GM18951 (cell line): ENCODE measurements at regions not wholly inside any gene's neighbourhood (a gene's known extent, or its start where the extent isn't known, plus 50 kb on each side); places are given as distances from the start of the nearest gene placed in this dataset.

Experiments used
- POLR2A ChIP-seq: IDR thresholded peaks from 4 replicates; pipeline ENCODE4 v1.6.1; 2011; ENCODE audit warnings: mild to moderate bottlenecking; ENCODE audit not compliant: insufficient read length, insufficient read depth; ENCODE audit errors: extremely low read depth
- in situ Hi-C: fragments of 300-500 bp; cut with MboI; formaldehyde crosslinking; loops from one replicate; pipeline ENCODE4 v1.12.0; 2022; ENCODE audit warnings: low sequenced_read_pairs, mixed read lengths, inconsistent platforms; ENCODE audit not compliant: unreplicated experiment

DNA sequence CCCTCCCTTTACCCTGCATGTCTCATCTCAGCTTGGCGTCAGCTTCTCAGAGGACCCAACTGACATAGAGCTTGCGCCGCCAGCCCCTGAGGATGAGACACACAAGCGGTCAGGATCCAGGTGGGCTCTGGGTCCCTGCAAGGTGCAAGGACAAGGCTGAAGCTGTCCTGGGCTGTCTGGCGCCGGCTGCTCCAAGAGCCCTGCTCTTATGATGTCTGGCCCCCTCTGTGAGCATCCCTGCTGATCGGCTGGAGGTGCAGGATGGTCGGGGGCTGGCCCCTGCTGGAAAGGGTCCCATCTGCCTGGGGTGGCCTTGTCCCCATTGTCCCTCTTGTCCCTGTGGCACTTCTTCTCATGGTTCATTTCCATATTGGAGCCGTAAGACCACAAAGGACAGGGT lies 479.0 kb downstream of the NPHP4 start:
- no peak for TF ChIP-seq POLR2A

DNA sequence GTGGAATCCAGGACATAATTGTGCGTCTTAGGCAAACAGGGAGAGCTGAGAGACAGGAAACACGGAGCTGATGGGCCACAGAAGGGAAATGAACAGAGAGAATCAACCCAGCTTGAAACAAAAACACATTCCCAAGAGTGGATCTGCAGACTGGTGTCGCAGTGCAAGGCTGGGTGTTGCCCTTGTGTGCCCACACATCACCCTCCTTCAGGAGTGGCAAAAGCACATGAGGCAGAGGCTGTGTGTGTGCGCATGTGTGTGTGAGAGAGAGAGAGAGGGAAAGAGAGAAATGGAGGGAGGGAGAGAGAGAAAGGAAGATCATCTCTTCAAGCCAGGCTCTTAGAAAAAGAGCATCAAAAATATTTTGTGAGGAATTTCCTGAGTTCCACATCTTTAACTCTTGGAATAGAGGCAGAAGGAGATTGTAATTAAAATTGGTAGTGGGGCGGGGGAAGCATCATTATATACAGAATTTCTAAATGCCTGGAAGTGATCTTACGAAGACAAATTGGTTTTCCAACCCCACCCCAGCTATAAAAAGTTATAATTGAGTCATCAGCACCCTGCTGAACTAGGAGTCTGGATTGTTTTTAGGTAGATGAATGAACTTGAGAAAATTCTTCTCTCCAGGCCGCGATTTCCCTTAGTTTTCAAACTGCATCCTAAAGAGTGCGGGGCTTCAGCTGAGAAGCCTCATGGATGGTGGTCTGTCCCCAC lies 480.7 kb downstream of the NPHP4 start:
- TF ChIP-seq POLR2A, result no peak

More for the DNA sequence above, 479.0 kb downstream of the NPHP4 start:
- in situ Hi-C loops, result loop anchor here (10.0 kb wide), 1 partner anchor 402 kb away; no protein-coding TSS in a partner anchor

DNA sequence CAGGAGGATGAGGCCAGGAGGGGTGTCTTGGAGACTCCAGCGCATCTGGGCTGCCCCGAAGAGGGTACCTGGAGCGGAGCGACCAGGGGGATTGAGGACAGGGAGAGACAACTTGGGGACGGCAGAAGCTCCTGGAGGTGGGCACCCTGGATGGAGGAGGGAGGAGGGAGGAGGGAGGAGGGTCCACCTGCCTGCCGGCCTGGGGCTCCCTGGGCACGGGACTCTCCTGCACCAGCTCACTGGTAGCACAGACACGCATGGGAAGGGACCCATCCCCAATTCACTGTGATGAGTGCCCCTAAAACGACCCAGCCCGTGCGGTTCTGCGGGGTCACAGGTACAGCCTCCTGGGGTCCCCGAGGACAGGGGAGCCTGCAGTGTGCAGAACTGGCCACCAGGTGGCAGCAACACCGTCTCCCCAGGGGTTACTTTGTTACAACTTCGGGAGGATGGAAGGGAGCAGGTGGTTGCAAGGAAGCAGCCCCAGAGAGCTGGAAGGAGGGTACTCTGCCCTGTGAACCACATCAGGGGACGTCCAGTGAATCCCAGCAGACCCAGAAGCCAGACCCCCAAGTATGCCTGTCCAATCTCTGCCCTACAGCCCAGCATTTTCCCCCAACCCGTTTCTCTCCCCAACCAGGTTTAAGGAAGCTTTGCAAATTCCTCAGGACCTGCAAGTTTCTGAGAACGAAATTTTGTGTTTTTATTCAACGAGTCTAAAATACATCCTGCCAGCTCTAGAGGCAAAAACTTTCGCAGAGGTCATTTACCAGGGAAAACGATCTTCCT lies 482.4 kb downstream of the NPHP4 start:
- in situ Hi-C loops, result loop anchor here (10.0 kb wide), 1 partner anchor 405 kb away; no protein-coding TSS in a partner anchor
- TF ChIP-seq POLR2A, result no peak

More for the DNA sequence above, 480.7 kb downstream of the NPHP4 start:
- in situ Hi-C loops, result loop anchor here (10.0 kb wide), 1 partner anchor 403 kb away; no protein-coding TSS in a partner anchor

DNA sequence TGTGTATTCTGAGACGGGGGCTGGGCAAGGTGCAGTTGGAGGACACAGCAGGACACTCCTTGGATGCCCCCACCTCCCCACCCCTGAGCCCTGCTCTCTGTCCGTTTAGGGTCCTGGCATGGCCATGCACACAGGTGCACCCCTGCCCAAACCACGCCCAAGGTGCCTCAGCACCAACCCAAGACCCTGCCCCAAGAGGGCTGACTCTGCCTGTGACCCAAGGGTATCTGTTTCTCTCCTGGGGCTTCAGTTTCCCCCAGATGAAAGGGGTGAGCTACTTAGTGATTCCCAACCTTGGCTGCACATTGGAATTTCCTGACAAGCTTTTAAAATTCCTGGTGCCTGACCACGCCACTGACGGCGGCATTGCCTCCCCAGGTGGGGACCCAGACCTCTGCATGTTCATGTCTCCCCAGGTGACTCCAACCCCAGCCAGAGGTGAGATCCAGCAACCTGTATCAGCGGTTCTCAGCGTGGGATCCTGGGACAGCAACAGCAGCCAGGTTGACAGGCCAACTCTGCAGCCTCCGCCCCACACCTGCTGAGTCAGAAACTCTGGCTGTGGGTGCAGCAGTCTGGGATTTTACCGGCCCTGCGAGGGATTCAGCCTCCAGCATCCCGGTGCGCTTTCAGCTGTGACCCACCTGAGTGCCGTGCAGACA lies 483.4 kb downstream of the NPHP4 start:
- no peak for TF ChIP-seq POLR2A
- in situ Hi-C loops, result no loop called here

DNA sequence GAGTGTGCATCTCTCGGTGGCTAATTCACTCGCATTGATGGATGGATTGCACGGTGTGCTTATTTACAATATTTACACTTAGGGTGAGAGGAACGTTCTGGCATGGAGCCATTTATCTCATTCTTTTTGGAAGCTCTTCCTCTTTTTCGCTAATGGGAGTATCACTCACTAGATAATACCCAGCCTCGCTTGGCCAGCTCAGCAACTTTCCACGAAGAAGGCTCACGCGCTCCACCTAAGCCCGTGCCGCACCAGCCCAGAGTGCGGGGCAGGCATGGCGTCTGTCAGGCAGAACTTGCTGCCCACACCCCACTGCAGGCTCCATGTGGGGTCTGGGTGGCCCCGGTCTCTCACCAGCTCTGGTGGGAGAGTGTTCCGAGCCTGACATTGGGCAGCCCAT lies 484.9 kb downstream of the NPHP4 start:
- no peak for TF ChIP-seq POLR2A
- in situ Hi-C loops, result no loop called here

DNA sequence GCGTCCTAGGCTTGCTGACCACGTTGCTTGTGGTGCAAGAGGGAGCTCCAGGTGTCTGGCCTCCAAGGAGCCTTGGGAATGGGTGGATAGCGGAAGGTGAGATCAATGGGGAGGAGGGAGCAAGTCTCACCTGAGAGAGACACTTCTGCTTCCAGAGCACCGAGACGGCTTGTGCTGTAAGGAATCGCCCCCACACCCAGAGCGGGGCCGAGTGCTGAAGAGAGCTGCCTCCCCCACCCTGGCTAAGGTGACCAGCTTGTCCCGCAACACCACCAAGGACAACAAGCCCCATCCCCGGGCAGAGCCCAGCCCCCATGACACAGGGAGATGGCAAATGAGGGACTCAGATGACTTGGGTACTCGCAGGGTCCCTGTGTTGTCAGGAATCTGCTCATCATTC lies 485.6 kb downstream of the NPHP4 start:
- in situ Hi-C loops, result no loop called here
- no peak for TF ChIP-seq POLR2A

DNA sequence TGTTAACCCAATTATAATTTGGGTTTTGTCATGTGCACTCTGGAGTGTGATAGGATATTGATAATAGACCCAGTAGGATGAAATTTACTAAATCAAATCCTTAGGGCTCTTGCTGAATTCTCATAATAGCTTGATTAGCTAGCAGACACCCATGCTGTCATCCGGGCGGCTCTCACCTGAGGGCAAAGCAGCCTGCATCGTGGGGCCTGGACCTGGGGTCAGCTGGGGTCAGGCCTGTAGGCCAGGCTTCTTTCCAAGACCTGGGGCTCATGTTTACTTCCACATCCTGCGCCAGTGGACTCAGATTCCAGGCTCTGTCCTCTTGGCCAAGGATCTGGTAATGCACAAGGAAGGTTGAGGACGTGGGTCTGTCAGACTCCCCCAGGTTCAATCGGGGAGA lies 486.3 kb downstream of the NPHP4 start:
- in situ Hi-C loops, result no loop called here
- no peak for TF ChIP-seq POLR2A

DNA sequence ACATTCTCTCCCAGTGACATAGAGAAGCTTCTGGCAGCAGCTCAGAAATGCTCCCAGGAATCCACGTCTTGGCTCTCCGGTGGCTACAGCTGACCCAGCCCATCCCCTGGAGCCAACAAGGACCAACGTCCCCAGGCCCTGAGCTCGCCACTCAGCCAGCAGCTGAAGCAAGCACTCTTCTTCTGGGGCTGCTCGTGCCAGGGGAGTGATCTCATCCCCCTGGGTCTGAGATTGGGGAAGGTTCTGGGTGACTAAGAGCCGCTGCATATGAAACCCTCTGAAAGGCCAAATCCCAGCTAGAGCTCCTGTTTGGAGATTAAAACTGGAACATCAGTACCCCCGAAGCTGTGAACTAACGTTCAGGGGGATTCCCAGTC lies 487.9 kb downstream of the NPHP4 start:
- TF ChIP-seq POLR2A, result no peak
- in situ Hi-C loops, result no loop called here

DNA sequence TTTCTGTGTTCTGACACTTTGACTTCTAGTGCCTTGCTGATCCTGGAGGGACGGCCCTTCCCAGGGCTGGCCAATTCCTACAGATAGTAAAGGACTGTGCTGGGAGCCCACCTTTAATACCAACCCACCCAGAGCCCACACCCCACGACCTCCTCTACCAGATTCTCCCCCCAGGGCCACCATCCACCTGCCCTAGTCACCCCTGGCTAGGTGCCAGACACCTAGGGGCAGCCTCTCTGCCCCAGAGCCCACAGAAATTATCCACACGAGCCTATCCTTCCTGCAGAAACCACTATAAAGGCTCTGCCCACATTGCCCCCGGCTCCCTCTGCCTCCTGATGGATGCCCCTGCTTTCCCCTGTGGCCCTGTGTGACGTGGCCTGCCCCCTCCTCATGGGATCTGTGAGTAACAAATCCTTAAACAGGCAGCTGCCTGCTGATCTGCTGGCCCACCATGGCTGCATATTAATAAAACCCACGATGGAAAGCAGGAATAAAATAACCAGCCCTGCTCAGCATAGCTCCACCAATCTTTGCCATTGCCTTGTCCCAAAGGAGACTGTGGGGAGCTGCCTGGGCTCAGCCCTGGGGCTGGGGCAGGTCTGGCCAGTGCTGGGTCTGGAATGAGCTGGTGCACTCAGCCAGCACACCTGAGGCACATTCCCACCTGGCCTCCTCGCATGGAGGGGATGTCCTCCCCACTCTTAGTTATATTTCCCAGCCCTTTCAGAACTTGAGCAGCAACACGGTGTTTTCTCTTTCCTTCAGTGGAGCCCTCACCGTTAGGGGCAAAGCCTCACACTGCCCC lies 488.5 kb downstream of the NPHP4 start:
- in situ Hi-C loops, result no loop called here
- no peak for TF ChIP-seq POLR2A

DNA sequence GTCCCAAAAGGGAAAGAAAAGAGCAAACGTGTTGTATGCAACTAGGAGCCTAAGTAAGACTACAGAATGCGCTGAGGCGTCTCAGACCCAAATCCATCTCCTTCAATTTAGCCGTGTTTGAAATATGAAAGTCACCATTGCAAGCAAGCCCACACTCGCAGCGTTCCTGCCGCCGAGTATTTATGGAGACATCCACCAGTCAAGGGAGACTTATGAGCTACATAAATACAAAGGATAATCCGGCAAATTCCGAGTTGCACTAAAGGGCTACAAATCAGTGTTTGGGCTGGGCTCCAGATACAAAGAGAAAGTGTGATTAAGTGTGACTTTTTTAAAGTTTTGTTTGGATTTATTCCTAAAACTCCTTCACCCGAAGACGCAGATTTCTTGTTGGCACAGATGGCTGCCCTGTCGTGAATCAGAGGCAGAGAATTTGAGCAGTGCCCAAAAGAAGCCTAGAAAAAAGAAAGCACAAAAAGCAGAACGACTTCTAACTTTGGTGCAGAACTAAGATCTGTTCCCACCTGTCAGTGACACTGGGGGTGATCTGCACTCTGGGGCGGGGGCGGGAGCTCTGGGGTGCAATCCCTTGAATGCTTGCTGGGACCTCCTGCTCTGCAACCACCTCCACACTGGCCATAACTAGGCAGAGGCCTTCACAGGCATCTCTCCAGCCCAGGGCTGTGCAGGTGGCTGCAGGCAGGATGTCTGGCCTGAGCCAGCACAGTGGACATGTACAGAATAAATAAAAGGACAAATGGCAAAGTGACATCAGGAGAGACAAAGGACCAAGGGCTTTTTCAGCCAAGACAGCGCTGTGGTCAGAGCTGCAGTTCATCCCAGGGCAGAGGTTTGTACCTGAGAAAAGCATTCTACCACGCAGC lies 489.7 kb downstream of the NPHP4 start:
- in situ Hi-C loops, result no loop called here
- no peak for TF ChIP-seq POLR2A

DNA sequence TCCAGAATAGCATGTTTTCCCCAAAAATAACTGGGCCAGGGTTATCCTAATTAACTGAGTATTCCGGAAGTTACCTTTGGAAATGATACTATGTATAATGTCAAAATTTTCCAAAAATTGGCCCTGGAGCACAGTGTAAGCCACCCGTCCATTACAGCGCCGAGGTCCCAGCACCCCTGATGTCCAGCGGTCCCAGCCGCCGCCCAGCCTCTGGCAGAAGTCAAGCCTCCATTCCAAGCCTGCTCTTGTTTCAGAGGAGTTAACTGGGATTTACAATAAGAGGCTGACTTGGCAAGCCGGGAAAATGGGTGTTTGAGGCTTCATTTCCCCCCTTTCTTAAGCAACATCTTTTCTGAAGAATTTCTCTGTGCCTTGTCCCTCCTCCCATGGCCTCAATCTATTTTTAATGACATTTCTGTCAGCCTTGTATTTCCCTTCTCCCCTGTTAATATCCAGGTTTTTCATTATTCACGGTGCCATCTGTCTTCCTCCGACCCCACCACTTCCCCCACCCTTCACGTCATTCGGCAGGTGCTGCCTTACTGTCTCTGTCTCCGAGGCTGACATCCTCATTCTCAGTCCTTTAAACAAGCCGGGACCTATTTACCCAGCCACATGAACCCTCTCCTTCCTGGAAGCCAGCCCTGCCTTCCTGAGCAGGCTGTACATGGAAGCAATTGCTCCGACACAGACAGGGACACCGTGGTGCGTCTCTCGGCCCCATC lies 490.9 kb downstream of the NPHP4 start:
- in situ Hi-C loops, result no loop called here
- TF ChIP-seq POLR2A, result no peak

DNA sequence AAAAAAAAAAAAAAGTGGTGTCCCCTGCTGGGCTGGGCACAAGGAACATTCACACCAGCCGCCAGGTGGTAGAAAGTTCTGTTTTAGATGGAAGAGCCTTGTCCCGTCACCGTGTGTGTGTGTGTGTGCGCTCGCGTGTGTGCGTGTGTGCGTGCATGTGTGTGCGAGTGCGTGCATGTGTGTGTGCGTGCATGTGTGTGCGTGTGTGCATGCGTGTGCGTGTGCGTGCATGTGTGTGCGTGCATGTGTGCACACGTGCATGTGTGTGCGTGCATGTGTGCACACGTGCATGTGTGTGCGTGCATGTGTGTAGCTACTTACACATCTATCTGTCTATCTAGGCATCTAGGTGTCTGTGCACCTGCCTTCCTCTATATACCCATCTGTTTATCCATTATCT lies 491.7 kb downstream of the NPHP4 start:
- in situ Hi-C loops, result no loop called here

More for the DNA sequence above, 491.7 kb downstream of the NPHP4 start:
- no peak for TF ChIP-seq POLR2A
